ENCODE measurements at regions not wholly inside any gene's neighbourhood (a gene's known extent, or its start where the extent isn't known, plus 50 kb on each side); places are given as distances from the start of the nearest gene placed in this dataset.

DNA sequence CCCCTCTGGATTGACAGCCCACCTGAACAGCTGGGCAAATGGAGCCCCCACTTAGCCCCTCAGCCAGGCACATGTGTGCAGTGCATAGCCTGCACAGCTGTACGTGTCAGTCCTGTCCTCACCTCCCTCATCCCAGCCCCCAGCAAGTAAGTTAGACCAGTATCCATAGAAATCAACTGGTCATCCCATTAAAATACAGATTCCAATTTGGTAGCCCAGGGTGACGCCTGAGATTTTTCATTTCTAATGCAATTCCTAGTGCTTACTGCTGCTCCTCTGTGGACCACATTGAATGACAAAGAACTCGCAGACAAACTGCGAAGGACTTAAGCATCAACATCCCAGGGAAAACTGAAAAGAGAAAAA is 99.0 kb upstream of the GJB5 start:
- no peak for TF ChIP-seq TCF7L2 (IDR thresholded peaks at IDR 0.05; ENCODE audit: borderline replicate concordance, extremely low read depth, insufficient read depth, insufficient read length)
- no peak for TF ChIP-seq ZNF274 (IDR thresholded peaks at IDR 0.05; ENCODE audit: low read depth, low read length)
- TF ChIP-seq, protein P1, sequence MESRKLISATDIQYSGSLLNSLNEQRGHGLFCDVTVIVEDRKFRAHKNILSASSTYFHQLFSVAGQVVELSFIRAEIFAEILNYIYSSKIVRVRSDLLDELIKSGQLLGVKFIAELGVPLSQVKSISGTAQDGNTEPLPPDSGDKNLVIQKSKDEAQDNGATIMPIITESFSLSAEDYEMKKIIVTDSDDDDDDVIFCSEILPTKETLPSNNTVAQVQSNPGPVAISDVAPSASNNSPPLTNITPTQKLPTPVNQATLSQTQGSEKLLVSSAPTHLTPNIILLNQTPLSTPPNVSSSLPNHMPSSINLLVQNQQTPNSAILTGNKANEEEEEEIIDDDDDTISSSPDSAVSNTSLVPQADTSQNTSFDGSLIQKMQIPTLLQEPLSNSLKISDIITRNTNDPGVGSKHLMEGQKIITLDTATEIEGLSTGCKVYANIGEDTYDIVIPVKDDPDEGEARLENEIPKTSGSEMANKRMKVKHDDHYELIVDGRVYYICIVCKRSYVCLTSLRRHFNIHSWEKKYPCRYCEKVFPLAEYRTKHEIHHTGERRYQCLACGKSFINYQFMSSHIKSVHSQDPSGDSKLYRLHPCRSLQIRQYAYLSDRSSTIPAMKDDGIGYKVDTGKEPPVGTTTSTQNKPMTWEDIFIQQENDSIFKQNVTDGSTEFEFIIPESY (IDR thresholded peaks at IDR 0.05; ENCODE audit: extremely low read depth, insufficient replicate concordance, low read length), result no peak
- no peak for TF ChIP-seq SIN3A (IDR thresholded peaks at IDR 0.05; ENCODE audit: low read depth)
- no peak for TF ChIP-seq ELF1 (IDR thresholded peaks at IDR 0.05; ENCODE audit: borderline replicate concordance, low read depth)
- TF ChIP-seq, protein P2, sequence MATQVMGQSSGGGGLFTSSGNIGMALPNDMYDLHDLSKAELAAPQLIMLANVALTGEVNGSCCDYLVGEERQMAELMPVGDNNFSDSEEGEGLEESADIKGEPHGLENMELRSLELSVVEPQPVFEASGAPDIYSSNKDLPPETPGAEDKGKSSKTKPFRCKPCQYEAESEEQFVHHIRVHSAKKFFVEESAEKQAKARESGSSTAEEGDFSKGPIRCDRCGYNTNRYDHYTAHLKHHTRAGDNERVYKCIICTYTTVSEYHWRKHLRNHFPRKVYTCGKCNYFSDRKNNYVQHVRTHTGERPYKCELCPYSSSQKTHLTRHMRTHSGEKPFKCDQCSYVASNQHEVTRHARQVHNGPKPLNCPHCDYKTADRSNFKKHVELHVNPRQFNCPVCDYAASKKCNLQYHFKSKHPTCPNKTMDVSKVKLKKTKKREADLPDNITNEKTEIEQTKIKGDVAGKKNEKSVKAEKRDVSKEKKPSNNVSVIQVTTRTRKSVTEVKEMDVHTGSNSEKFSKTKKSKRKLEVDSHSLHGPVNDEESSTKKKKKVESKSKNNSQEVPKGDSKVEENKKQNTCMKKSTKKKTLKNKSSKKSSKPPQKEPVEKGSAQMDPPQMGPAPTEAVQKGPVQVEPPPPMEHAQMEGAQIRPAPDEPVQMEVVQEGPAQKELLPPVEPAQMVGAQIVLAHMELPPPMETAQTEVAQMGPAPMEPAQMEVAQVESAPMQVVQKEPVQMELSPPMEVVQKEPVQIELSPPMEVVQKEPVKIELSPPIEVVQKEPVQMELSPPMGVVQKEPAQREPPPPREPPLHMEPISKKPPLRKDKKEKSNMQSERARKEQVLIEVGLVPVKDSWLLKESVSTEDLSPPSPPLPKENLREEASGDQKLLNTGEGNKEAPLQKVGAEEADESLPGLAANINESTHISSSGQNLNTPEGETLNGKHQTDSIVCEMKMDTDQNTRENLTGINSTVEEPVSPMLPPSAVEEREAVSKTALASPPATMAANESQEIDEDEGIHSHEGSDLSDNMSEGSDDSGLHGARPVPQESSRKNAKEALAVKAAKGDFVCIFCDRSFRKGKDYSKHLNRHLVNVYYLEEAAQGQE (IDR thresholded peaks at IDR 0.05; ENCODE audit: low read depth), result no peak
- TF ChIP-seq ZFX (IDR thresholded peaks at IDR 0.05), result no peak
- TF ChIP-seq SP1 (IDR thresholded peaks at IDR 0.05; ENCODE audit: low read depth), result no peak
- no peak for TF ChIP-seq EGR1 (IDR thresholded peaks at IDR 0.05; ENCODE audit: low read depth)
- no peak for TF ChIP-seq JUND (IDR thresholded peaks at IDR 0.05)
- TF ChIP-seq, protein P3, sequence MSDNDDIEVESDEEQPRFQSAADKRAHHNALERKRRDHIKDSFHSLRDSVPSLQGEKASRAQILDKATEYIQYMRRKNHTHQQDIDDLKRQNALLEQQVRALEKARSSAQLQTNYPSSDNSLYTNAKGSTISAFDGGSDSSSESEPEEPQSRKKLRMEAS (IDR thresholded peaks at IDR 0.05), result no peak
- TF ChIP-seq RAD21 (IDR thresholded peaks at IDR 0.05; ENCODE audit: low read depth), result no peak
- no peak for TF ChIP-seq SRF (IDR thresholded peaks at IDR 0.05; ENCODE audit: low read depth)
- no peak for TF ChIP-seq EZH2phosphoT487 (IDR thresholded peaks at IDR 0.05; ENCODE audit: borderline replicate concordance)
- TF ChIP-seq FOSL1 (IDR thresholded peaks at IDR 0.05; ENCODE audit: low read depth), result no peak
- no peak for TF ChIP-seq POLR2AphosphoS5 (IDR thresholded peaks at IDR 0.05; ENCODE audit: low read depth, low read length)
- no peak for TF ChIP-seq EZH2 (IDR thresholded peaks at IDR 0.05)
- no peak for TF ChIP-seq CEBPB (IDR thresholded peaks at IDR 0.05; ENCODE audit: low read depth)
- Histone ChIP-seq H3K36me3 (ENCODE audit: control insufficient read depth in 1 of 2, insufficient read depth in 2 of 2, low read length in 2 of 2) (no peaks in the 10 kb centered on the region), H3K9me2 (ENCODE audit: insufficient read depth) (no peaks in the 10 kb centered on the region), H3K27ac (ENCODE audit: low read depth, low read length) (no peak overlapping the region), H2AFZ (ENCODE audit: low read depth, low read length, poor library complexity, severe bottlenecking) (no peak overlapping the region), H3K4me2 (ENCODE audit: low read length) (no peak overlapping the region), H3K4me1 (ENCODE audit: control insufficient read depth in 1 of 2, insufficient read depth in 2 of 2, low read length in 2 of 2) (no peaks in the 10 kb centered on the region), H3K4me3 (replicated peaks in 1 of 2; ENCODE audit: low read depth in 1 of 2, low read length in 2 of 2) (no peak overlapping the region), H4K20me1 (ENCODE audit: insufficient read depth) (no peaks in the 10 kb centered on the region), H3K27me3 (ENCODE audit: insufficient read depth, low read length) (peaks cover 49% of the 10 kb centered on the region), H3K79me2 (ENCODE audit: insufficient read depth, low read length) (no peaks in the 10 kb centered on the region), H3K9me3 (ENCODE audit: control insufficient read depth in 1 of 2, insufficient read depth in 1 of 2, low read depth in 1 of 2, low read length in 2 of 2) (no peaks in the 10 kb centered on the region), H3K9ac (ENCODE audit: low read length) (no peak overlapping the region)
- POLR2A ChIA-PET, result no interaction called here
- intact Hi-C loops (cut with micrococcal nuclease), result no loop called here
- BruUV-seq (replicated peaks), result no TSS peak
- CTCF ChIA-PET, result no interaction called here
- RAD21 ChIA-PET (ENCODE audit: low non-redundant PET in 1 of 2, low total read pairs in 2 of 2, uncharacterized antibody in 2 of 2, unreplicated experiment in 2 of 2), result no interaction called here
- DNase-seq (ENCODE audit: low read depth, low spot score) (no peak), ATAC-seq (no peak)

All from HCT116 (cell line).